ENCODE measurements at regions not wholly inside any gene's neighbourhood (a gene's known extent, or its start where the extent isn't known, plus 50 kb on each side); places are given as distances from the start of the nearest gene placed in this dataset.

- Histone ChIP-seq H3K4me3 (no peak overlapping the region), H3K4me1 (peaks cover 0 to 19% (median 2%) of the 10 kb centered on the region in 6 donors), H3K9me3 (no peaks in the 10 kb centered on the region), H3K27me3 (replicated peaks in 1 of 7) (no peaks in the 10 kb centered on the region), H3K36me3 (no peaks in the 10 kb centered on the region), H3K27ac (no peak overlapping the region)
- TF ChIP-seq POLR2A (IDR thresholded peaks at IDR 0.05), result no peak
- TF ChIP-seq POLR2AphosphoS5 (IDR thresholded peaks at IDR 0.05), result no peak
- no peak for TF ChIP-seq CTCF (IDR thresholded peaks at IDR 0.05 in 8 of 11, conservative IDR thresholded peaks at IDR 0.05 in 3 of 11)
- no peak for DNase-seq
- intact Hi-C loops (cut with DNase I; ENCODE audit: low total_unique reads), result no loop called here
- 75 to 88% (median 81%) methylated on average over 4 of the region's 4 CpGs for WGBS, 5 donors
Measured at GRCh38 chr10:91012502-91012901, 91.6 kb upstream of the ANKRD1 start.

GRCh38 chr10:91013985-91014384 is 93.1 kb upstream of the ANKRD1 start:
- Histone ChIP-seq H3K36me3 (no peaks in the 10 kb centered on the region), H3K27me3 (replicated peaks in 1 of 7) (no peaks in the 10 kb centered on the region), H3K4me3 (no peak overlapping the region), H3K4me1 (peaks cover 0 to 8% (median 0%) of the 10 kb centered on the region in 6 donors), H3K27ac (no peak overlapping the region), H3K9me3 (no peaks in the 10 kb centered on the region)
- no peak for TF ChIP-seq POLR2A (IDR thresholded peaks at IDR 0.05)
- no peak for TF ChIP-seq CTCF (IDR thresholded peaks at IDR 0.05 in 8 of 11, conservative IDR thresholded peaks at IDR 0.05 in 3 of 11)
- no peak for TF ChIP-seq POLR2AphosphoS5 (IDR thresholded peaks at IDR 0.05)
- DNase-seq, result no peak
- intact Hi-C loops (cut with DNase I; ENCODE audit: low total_unique reads), result no loop called here
- 67 to 84% (median 76%) methylated on average over 1 of the region's 1 CpG for WGBS, 5 donors

- 48 to 68% (median 52%) methylated on average over 3 of the region's 3 CpGs for WGBS, 5 donors
Measured at GRCh38 chr10:91017198-91017597, 96.3 kb upstream of the ANKRD1 start.

DNA sequence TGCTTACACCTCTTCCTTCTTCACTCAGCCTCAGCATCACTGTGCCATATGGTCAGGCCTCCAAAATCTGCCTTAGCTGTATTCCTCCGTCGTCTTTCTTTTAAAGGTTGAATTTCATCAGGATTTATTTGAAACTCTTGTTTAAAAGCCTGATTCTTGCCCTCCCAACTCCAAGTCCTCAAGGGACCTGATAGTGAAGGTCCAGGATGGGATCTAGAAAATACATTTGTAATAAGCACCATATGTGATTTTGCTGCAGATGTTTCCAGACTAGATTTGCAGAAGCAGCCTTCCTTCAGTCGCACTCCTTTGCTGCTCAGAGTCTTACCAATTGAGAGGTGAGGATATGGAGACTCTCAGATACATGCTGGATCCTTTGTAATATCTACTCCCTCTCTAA is 101.0 kb upstream of the ANKRD1 start:
- intact Hi-C loops (cut with DNase I; ENCODE audit: low total_unique reads), result no loop called here
- H3K27me3 ChIP-seq (replicated peaks in 1 of 7), result no peaks in the 10 kb centered on the region
- no peak overlapping the region for H3K27ac ChIP-seq
- no peaks in the 10 kb centered on the region for H3K9me3 ChIP-seq
- no peak overlapping the region for H3K4me3 ChIP-seq
- no peak for TF ChIP-seq CTCF (IDR thresholded peaks at IDR 0.05 in 8 of 11, conservative IDR thresholded peaks at IDR 0.05 in 3 of 11)
- TF ChIP-seq POLR2A (IDR thresholded peaks at IDR 0.05), result no peak
- no peak for TF ChIP-seq POLR2AphosphoS5 (IDR thresholded peaks at IDR 0.05)
- H3K4me1 ChIP-seq, result peaks cover 0 to 15% (median 1%) of the 10 kb centered on the region in 6 donors
- WGBS, 5 donors, result 92 to 97% (median 95%) methylated on average over 3 of the region's 3 CpGs
- no peak for DNase-seq
- no peaks in the 10 kb centered on the region for H3K36me3 ChIP-seq

More at GRCh38 chr10:91017198-91017597, 96.3 kb upstream of the ANKRD1 start:
- H3K4me1 ChIP-seq, result peaks cover 0 to 3% (median 0%) of the 10 kb centered on the region in 6 donors
- no peaks in the 10 kb centered on the region for H3K9me3 ChIP-seq
- DNase-seq, result no peak
- no peak overlapping the region for H3K27ac ChIP-seq
- TF ChIP-seq POLR2AphosphoS5 (IDR thresholded peaks at IDR 0.05) (no peak), CTCF (IDR thresholded peaks at IDR 0.05 in 8 of 11, conservative IDR thresholded peaks at IDR 0.05 in 3 of 11) (no peak), POLR2A (IDR thresholded peaks at IDR 0.05) (no peak)
- H3K4me3 ChIP-seq, result no peak overlapping the region
- no peaks in the 10 kb centered on the region for H3K27me3 ChIP-seq (replicated peaks in 1 of 7)
- H3K36me3 ChIP-seq, result no peaks in the 10 kb centered on the region
- intact Hi-C loops (cut with DNase I; ENCODE audit: low total_unique reads), result no loop called here
